H9 (cell line): ENCODE measurements at regions not wholly inside any gene's neighbourhood (a gene's known extent, or its start where the extent isn't known, plus 50 kb on each side); places are given as distances from the start of the nearest gene placed in this dataset.

Source experiments
- DNase-seq: peaks from one replicate; pipeline ENCODE4 v3.0.0-alpha.2; 2017
- H2AFZ ChIP-seq: one replicate; pipeline ENCODE4 v1.6.1; 2013; ENCODE audit warnings: mild to moderate bottlenecking, low read length, control low read depth, moderate library complexity
- H2AK5ac ChIP-seq: 2 replicates; pipeline ENCODE4 v1.6.1; 2013; ENCODE audit warnings: low read length, control low read depth, mixed read lengths; ENCODE audit not compliant: insufficient read length
- H2BK120ac ChIP-seq: one replicate; pipeline ENCODE4 v1.6.1; 2013; ENCODE audit warnings: low read depth, mild to moderate bottlenecking, low read length, control low read depth, inconsistent platforms; ENCODE audit not compliant: poor library complexity, severe bottlenecking
- H2BK12ac ChIP-seq: 2 replicates; pipeline ENCODE4 v1.6.1; 2013; ENCODE audit warnings: low read length, control low read depth, mixed read lengths, low read depth; ENCODE audit not compliant: insufficient read length
- H2BK15ac ChIP-seq: 2 replicates; pipeline ENCODE4 v1.6.1; 2013; ENCODE audit warnings: low read depth, low read length, control low read depth
- H2BK20ac ChIP-seq: one replicate; pipeline ENCODE4 v1.6.1; 2013; ENCODE audit warnings: low read depth, mild to moderate bottlenecking, low read length, control low read depth, inconsistent platforms; ENCODE audit not compliant: poor library complexity, severe bottlenecking
- H2BK5ac ChIP-seq: 2 replicates; pipeline ENCODE4 v1.6.1; 2013; ENCODE audit warnings: low read length, control low read depth, mixed read lengths; ENCODE audit not compliant: insufficient read length
- H3K14ac ChIP-seq: 2 replicates; pipeline ENCODE4 v1.6.1; 2013; ENCODE audit warnings: low read length, control low read depth; ENCODE audit not compliant: insufficient read depth
- H3K18ac ChIP-seq: 2 replicates; pipeline ENCODE4 v1.6.1; 2013; ENCODE audit warnings: low read depth, mild to moderate bottlenecking, mixed read lengths, low read length, control low read depth; ENCODE audit not compliant: insufficient read length
- H3K23ac ChIP-seq: 2 replicates; pipeline ENCODE4 v1.6.1; 2013; ENCODE audit warnings: low read length, control low read depth, mixed read lengths, low read depth; ENCODE audit not compliant: insufficient read length
- H3K23me2 ChIP-seq: 2 replicates; pipeline ENCODE4 v1.6.1; 2013; ENCODE audit warnings: low read depth, mild to moderate bottlenecking, mixed read lengths, low read length, control low read depth; ENCODE audit not compliant: insufficient read length, poor library complexity, severe bottlenecking
- H3K27ac ChIP-seq: 2 replicates; pipeline ENCODE4 v1.5.1; 2013; ENCODE audit warnings: low read length, control low read depth, mixed read lengths, low read depth; ENCODE audit not compliant: insufficient read length
- H3K27me3 ChIP-seq: 2 replicates; pipeline ENCODE4 v1.6.1; 2013; ENCODE audit warnings: low read length, control low read depth, inconsistent platforms; ENCODE audit not compliant: insufficient read depth
- H3K4ac ChIP-seq: 2 replicates; pipeline ENCODE4 v1.6.1; 2013; ENCODE audit warnings: low read depth, mild to moderate bottlenecking, control low read depth, inconsistent platforms, low read length, moderate library complexity
- H3K4me1 ChIP-seq: 2 replicates; pipeline ENCODE4 v1.6.1; 2013; ENCODE audit warnings: low read length, control low read depth, inconsistent platforms; ENCODE audit not compliant: insufficient read depth
- H3K4me2 ChIP-seq: 2 replicates; pipeline ENCODE4 v1.6.1; 2013; ENCODE audit warnings: low read length, control low read depth, mixed read lengths; ENCODE audit not compliant: insufficient read length, insufficient read depth
- H3K56ac ChIP-seq: 2 replicates; pipeline ENCODE4 v1.6.1; 2013; ENCODE audit warnings: low read depth, mild to moderate bottlenecking, mixed read lengths, low read length, control low read depth; ENCODE audit not compliant: insufficient read length
- H3K79me1 ChIP-seq: 2 replicates; pipeline ENCODE4 v1.6.1; 2013; ENCODE audit warnings: low read depth, mild to moderate bottlenecking, moderate library complexity, low read length, control low read depth, inconsistent platforms; ENCODE audit not compliant: insufficient read depth, poor library complexity, severe bottlenecking
- H3K79me2 ChIP-seq: 2 replicates; pipeline ENCODE4 v1.6.1; 2013; ENCODE audit warnings: low read length, control low read depth, inconsistent platforms; ENCODE audit not compliant: insufficient read depth
- H3K9ac ChIP-seq: 2 replicates; pipeline ENCODE4 v1.6.1; 2013; ENCODE audit warnings: low read length, control low read depth, mixed read lengths; ENCODE audit not compliant: insufficient read length; ENCODE audit errors: extremely low read depth
- H3K9me3 ChIP-seq: one replicate; pipeline ENCODE4 v1.6.1; 2013; ENCODE audit warnings: low read depth, low read length, inconsistent platforms; ENCODE audit not compliant: control insufficient read depth
- H3T11ph ChIP-seq: one replicate; pipeline ENCODE4 v1.6.1; 2013; ENCODE audit warnings: mild to moderate bottlenecking, low read length, control low read depth, inconsistent platforms
- H4K20me1 ChIP-seq: one replicate; pipeline ENCODE4 v1.6.1; 2013; ENCODE audit not compliant: control insufficient read depth, insufficient read length, insufficient read depth
- H4K5ac ChIP-seq: 2 replicates; pipeline ENCODE4 v1.6.1; 2013; ENCODE audit warnings: low read depth, mild to moderate bottlenecking, mixed read lengths, low read length, control low read depth; ENCODE audit not compliant: insufficient read length
- H4K8ac ChIP-seq: replicated peaks from 2 replicates; pipeline ENCODE4 v1.6.1; 2013; ENCODE audit warnings: low read length, control low read depth, mixed read lengths, low read depth; ENCODE audit not compliant: insufficient read length
- H4K91ac ChIP-seq: 2 replicates; pipeline ENCODE4 v1.6.1; 2013; ENCODE audit warnings: low read depth, mild to moderate bottlenecking, moderate library complexity, mixed read lengths, low read length, control low read depth; ENCODE audit not compliant: insufficient read length
- H3K27ac Mint-ChIP-seq, 3 experiments: 2 replicates in 2 of 3; 3 replicates in 1 of 3; pipeline ENCODE4 v1.8.0; 2020 to 2021; ENCODE audit warnings: mixed read lengths in 3 of 3, mild to moderate bottlenecking in 1 of 3, moderate library complexity in 1 of 3
- H3K27me3 Mint-ChIP-seq: 2 replicates; pipeline ENCODE4 v1.8.0; 2021; ENCODE audit warnings: low read depth, mild to moderate bottlenecking, moderate library complexity, mixed read lengths
- H3K36me3 Mint-ChIP-seq, 3 experiments: 2 replicates in 2 of 3; 3 replicates in 1 of 3; pipeline ENCODE4 v1.8.0; 2020 to 2021; ENCODE audit warnings: low read depth in 3 of 3, mixed read lengths in 3 of 3; ENCODE audit not compliant: insufficient read depth in 1 of 3
- H3K4me1 Mint-ChIP-seq, 2 experiments: 2 replicates each; pipeline ENCODE4 v1.8.0; 2020; ENCODE audit warnings: mixed read lengths in 2 of 2
- H3K4me3 Mint-ChIP-seq, 2 experiments: 2 replicates in 1 of 2; 3 replicates in 1 of 2; pipeline ENCODE4 v1.8.0; 2020 to 2021; ENCODE audit warnings: mild to moderate bottlenecking in 2 of 2, mixed read lengths in 2 of 2, moderate library complexity in 1 of 2
- H3K9me3 Mint-ChIP-seq, 2 experiments: 2 replicates in 1 of 2; 3 replicates in 1 of 2; pipeline ENCODE4 v1.8.0; 2020; ENCODE audit warnings: mild to moderate bottlenecking in 2 of 2, mixed read lengths in 2 of 2, moderate library complexity in 1 of 2
- WGBS: extraction: QIAGEN DNeasy Blood & Tissue Kit; methylation state at CpG from one replicate; pipeline ENCODE4 v1.1.7; 2013; ENCODE audit warnings: missing lambda C conversion rate, low lambda C conversion rate, mixed read lengths; ENCODE audit not compliant: insufficient read length; ENCODE audit errors: extremely low coverage; 5-methylcytosine and 5-hydroxymethylcytosine counted together
- TF ChIP-seq, protein P1 (sequence below): fragments of 200-600 bp; sonication (generic); conservative IDR thresholded peaks from 3 replicates; pipeline ENCODE4 v1.8.0; 2021; ENCODE audit warnings: antibody characterized with exemption, mild to moderate bottlenecking

DNA sequence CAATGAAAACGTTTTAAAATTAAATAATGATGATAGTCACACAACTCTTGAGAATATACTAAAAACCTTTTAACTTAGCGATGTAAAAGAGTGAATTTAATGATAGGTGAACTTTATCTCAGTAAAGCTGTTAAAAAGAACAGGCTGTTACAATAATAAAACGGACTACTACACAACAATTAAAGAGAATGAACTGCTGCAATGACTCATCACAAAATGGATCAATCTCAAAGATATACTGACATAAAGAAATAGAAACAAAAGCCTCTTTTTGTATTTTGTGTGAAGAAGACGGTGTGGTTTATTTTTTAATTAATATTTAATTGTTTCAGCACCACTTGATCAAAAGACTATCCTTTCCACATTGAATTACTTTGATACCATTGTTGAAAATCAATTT is 352.4 kb upstream of the GJE1 start:
- no peaks in the 10 kb centered on the region for H3K4me1 ChIP-seq
- Mint-ChIP-seq H3K9me3 (no peaks in the 10 kb centered on the region; a peak in 1 of 5 replicates), H3K4me1 (no peaks in the 10 kb centered on the region), H3K27me3 (no peaks in the 10 kb centered on the region), H3K27ac (no peak overlapping the region), H3K36me3 (peaks cover 0 to 4% (median 2%) of the 10 kb centered on the region in 3 experiments; a peak in 1 of 7 replicates), H3K4me3 (no peak overlapping the region)
- TF ChIP-seq, protein P1, sequence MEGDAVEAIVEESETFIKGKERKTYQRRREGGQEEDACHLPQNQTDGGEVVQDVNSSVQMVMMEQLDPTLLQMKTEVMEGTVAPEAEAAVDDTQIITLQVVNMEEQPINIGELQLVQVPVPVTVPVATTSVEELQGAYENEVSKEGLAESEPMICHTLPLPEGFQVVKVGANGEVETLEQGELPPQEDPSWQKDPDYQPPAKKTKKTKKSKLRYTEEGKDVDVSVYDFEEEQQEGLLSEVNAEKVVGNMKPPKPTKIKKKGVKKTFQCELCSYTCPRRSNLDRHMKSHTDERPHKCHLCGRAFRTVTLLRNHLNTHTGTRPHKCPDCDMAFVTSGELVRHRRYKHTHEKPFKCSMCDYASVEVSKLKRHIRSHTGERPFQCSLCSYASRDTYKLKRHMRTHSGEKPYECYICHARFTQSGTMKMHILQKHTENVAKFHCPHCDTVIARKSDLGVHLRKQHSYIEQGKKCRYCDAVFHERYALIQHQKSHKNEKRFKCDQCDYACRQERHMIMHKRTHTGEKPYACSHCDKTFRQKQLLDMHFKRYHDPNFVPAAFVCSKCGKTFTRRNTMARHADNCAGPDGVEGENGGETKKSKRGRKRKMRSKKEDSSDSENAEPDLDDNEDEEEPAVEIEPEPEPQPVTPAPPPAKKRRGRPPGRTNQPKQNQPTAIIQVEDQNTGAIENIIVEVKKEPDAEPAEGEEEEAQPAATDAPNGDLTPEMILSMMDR: no peak
- H3K4me2 ChIP-seq: no peak overlapping the region
- H3K9ac ChIP-seq: no peak overlapping the region
- H2BK15ac ChIP-seq: no peak overlapping the region
- no peak overlapping the region for H4K8ac ChIP-seq
- no peak overlapping the region for H3K27ac ChIP-seq
- H2BK20ac ChIP-seq: no peak overlapping the region
- no peak overlapping the region for H4K91ac ChIP-seq
- no peak overlapping the region for H3K23ac ChIP-seq
- no peak overlapping the region for H2BK120ac ChIP-seq
- no peak overlapping the region for H4K5ac ChIP-seq
- no peak overlapping the region for H3K56ac ChIP-seq
- WGBS: no CpG with 5 or more reads among the region's 4 CpGs
- no peak overlapping the region for H3K18ac ChIP-seq
- no peaks in the 10 kb centered on the region for H3K23me2 ChIP-seq
- H4K20me1 ChIP-seq: no peaks in the 10 kb centered on the region
- H3K4ac ChIP-seq: no peak overlapping the region
- H3K27me3 ChIP-seq: no peaks in the 10 kb centered on the region
- no peak overlapping the region for H3T11ph ChIP-seq
- no peaks in the 10 kb centered on the region for H3K79me2 ChIP-seq
- H3K79me1 ChIP-seq: no peaks in the 10 kb centered on the region
- H3K9me3 ChIP-seq: no peaks in the 10 kb centered on the region
- DNase-seq: no peak
- H2AK5ac ChIP-seq: no peak overlapping the region
- H2BK5ac ChIP-seq: no peak overlapping the region
- no peak overlapping the region for H3K14ac ChIP-seq
- H2AFZ ChIP-seq: no peak overlapping the region
- no peak overlapping the region for H2BK12ac ChIP-seq
